Caco-2 (cell line): ENCODE measurements at regions not wholly inside any gene's neighbourhood (a gene's known extent, or its start where the extent isn't known, plus 50 kb on each side); places are given as distances from the start of the nearest gene placed in this dataset.

Source experiments
- BruUV-seq: library from RNA; stranded (reverse); fragments of 400-500 nt; replicated peaks from 2 replicates; lab custom pipeline; 2021; lab: Mats Ljungman, UMichigan
- CTCF ChIA-PET: fragments of 300-600 bp; sonication (Branson Sonifier 250); formaldehyde crosslinking; loops from one replicate; lab custom pipeline; 2022; ENCODE audit warnings: antibody characterized with exemption; lab: Charles Lee
- POLR2A ChIA-PET: fragments of 300-600 bp; sonication (Branson Sonifier 250); formaldehyde crosslinking; loops from one replicate; lab custom pipeline; 2022; ENCODE audit warnings: antibody characterized with exemption; lab: Charles Lee
- DNase-seq, 2 experiments: peaks; one replicate each; pipeline versions ENCODE4 v3.0.0 to v3.0.0-alpha.2; 2020 to 2022
- H3K27me3 ChIP-seq: replicated peaks from 2 replicates; pipeline ENCODE4 v1.6.0; 2011; ENCODE audit warnings: low read length; ENCODE audit not compliant: control insufficient read depth, insufficient read depth
- H3K36me3 ChIP-seq: 2 replicates; pipeline ENCODE4 v1.5.1; 2011; ENCODE audit warnings: low read length; ENCODE audit not compliant: control insufficient read depth, insufficient read depth
- H3K4me1 ChIP-seq: fragments of 250-450 bp; sonication (Bioruptor Pico); 2 replicates; pipeline ENCODE4 v1.5.1; 2020; ENCODE audit warnings: mild to moderate bottlenecking
- H3K4me3 ChIP-seq: 2 replicates; pipeline ENCODE4 v1.5.1; 2011; ENCODE audit warnings: low read depth, mild to moderate bottlenecking, control low read depth, low read length
- H3K9me3 ChIP-seq: fragments of 250-450 bp; sonication (Bioruptor Pico); 2 replicates; pipeline ENCODE4 v1.5.1; 2020; ENCODE audit warnings: mild to moderate bottlenecking, moderate library complexity
- H3K27ac Mint-ChIP-seq: one replicate; pipeline ENCODE4 v1.8.0; 2022; ENCODE audit warnings: mixed read lengths; ENCODE audit not compliant: unreplicated experiment
- H3K27me3 Mint-ChIP-seq: one replicate; pipeline ENCODE4 v1.8.0; 2022; ENCODE audit warnings: mixed read lengths; ENCODE audit not compliant: insufficient read depth, unreplicated experiment
- H3K36me3 Mint-ChIP-seq: one replicate; pipeline ENCODE4 v1.8.0; 2022; ENCODE audit warnings: mild to moderate bottlenecking, mixed read lengths; ENCODE audit not compliant: insufficient read depth, unreplicated experiment
- H3K4me1 Mint-ChIP-seq: one replicate; pipeline ENCODE4 v1.8.0; 2022; ENCODE audit warnings: low read depth, mixed read lengths; ENCODE audit not compliant: unreplicated experiment
- H3K4me3 Mint-ChIP-seq: one replicate; pipeline ENCODE4 v1.8.0; 2022; ENCODE audit warnings: mild to moderate bottlenecking, moderate library complexity, mixed read lengths; ENCODE audit not compliant: unreplicated experiment
- H3K9me3 Mint-ChIP-seq: one replicate; pipeline ENCODE4 v1.8.0; 2022; ENCODE audit warnings: mixed read lengths; ENCODE audit not compliant: unreplicated experiment
- CTCF ChIP-seq, 2 experiments: fragments of 200-600 bp in 1 of 2; IDR thresholded peaks; 1 replicate in 1 of 2; 2 replicates in 1 of 2; pipeline versions ENCODE4 v1.5.1 to v1.8.0; 2011 to 2022; ENCODE audit warnings: antibody characterized with exemption in 1 of 2, control low read depth in 1 of 2, inconsistent platforms in 1 of 2, low read depth in 1 of 2, low read length in 1 of 2, mild to moderate bottlenecking in 1 of 2, moderate library complexity in 1 of 2; ENCODE audit not compliant: insufficient read depth in 1 of 2, severe bottlenecking in 1 of 2, unreplicated experiment in 1 of 2
- intact Hi-C: fragments of 100-400 bp; cut with micrococcal nuclease; formaldehyde crosslinking; loops from one replicate; pipeline ENCODE4 v1.10.0; 2022; ENCODE audit not compliant: unreplicated experiment

- Mint-ChIP-seq H3K27me3 (peaks cover 17% of the 10 kb centered on the region), H3K36me3 (no peaks in the 10 kb centered on the region), H3K9me3 (no peaks in the 10 kb centered on the region), H3K27ac (no peak overlapping the region), H3K4me3 (no peak overlapping the region), H3K4me1 (no peaks in the 10 kb centered on the region)
- TF ChIP-seq CTCF (IDR thresholded peaks at IDR 0.05; ENCODE audit: insufficient read depth in 1 of 2, low read depth in 1 of 2, low read length in 1 of 2, severe bottlenecking in 1 of 2, unreplicated experiment in 1 of 2): no peak
- DNase-seq: peak in 1 of 2 experiments; percentile 29
- POLR2A ChIA-PET: no interaction called here
- Histone ChIP-seq H3K27me3 (no peaks in the 10 kb centered on the region; the same call in 1 of the 2 replicates), H3K36me3 (no peaks in the 10 kb centered on the region), H3K4me3 (no peak overlapping the region), H3K9me3 (no peaks in the 10 kb centered on the region), H3K4me1 (no peaks in the 10 kb centered on the region)
- BruUV-seq: no TSS peak
- CTCF ChIA-PET: interaction anchor here (0.6 kb wide), 1 partner anchor 130 kb away, joined by 6 read pairs; no protein-coding TSS in a partner anchor
- intact Hi-C loops: no loop called here
Measured at GRCh38 chr3:13136426-13136825, 63.2 kb upstream of the IQSEC1 start.

- H3K4me3 Mint-ChIP-seq: no peak overlapping the region
- no peaks in the 10 kb centered on the region for H3K4me1 Mint-ChIP-seq
- Histone ChIP-seq H3K4me1 (no peaks in the 10 kb centered on the region), H3K36me3 (no peaks in the 10 kb centered on the region), H3K9me3 (no peaks in the 10 kb centered on the region), H3K27me3 (no peaks in the 10 kb centered on the region; the same call in 1 of the 2 replicates), H3K4me3 (no peak overlapping the region)
- POLR2A ChIA-PET: no interaction called here
- no peaks in the 10 kb centered on the region for H3K36me3 Mint-ChIP-seq
- peak in 1 of 2 experiments; percentile 17 for DNase-seq
- no peak overlapping the region for H3K27ac Mint-ChIP-seq
- no peak for TF ChIP-seq CTCF (IDR thresholded peaks at IDR 0.05; ENCODE audit: insufficient read depth in 1 of 2, low read depth in 1 of 2, low read length in 1 of 2, severe bottlenecking in 1 of 2, unreplicated experiment in 1 of 2)
- H3K27me3 Mint-ChIP-seq: peaks cover 14% of the 10 kb centered on the region
- no TSS peak for BruUV-seq
- intact Hi-C loops: no loop called here
- CTCF ChIA-PET: interaction anchor here (0.6 kb wide), 1 partner anchor 130 kb away, joined by 6 read pairs; no protein-coding TSS in a partner anchor
- no peaks in the 10 kb centered on the region for H3K9me3 Mint-ChIP-seq
Measured at GRCh38 chr3:13135811-13136321, 62.6 kb upstream of the IQSEC1 start.

- intact Hi-C loops: no loop called here
- no peak for TF ChIP-seq CTCF (IDR thresholded peaks at IDR 0.05; ENCODE audit: insufficient read depth in 1 of 2, low read depth in 1 of 2, low read length in 1 of 2, severe bottlenecking in 1 of 2, unreplicated experiment in 1 of 2)
- CTCF ChIA-PET: no interaction called here
- Mint-ChIP-seq H3K9me3 (no peaks in the 10 kb centered on the region), H3K27me3 (peaks cover 16% of the 10 kb centered on the region), H3K4me1 (no peaks in the 10 kb centered on the region), H3K4me3 (no peak overlapping the region), H3K36me3 (no peaks in the 10 kb centered on the region), H3K27ac (no peak overlapping the region)
- POLR2A ChIA-PET: no interaction called here
- no TSS peak for BruUV-seq
- H3K27me3 ChIP-seq: no peaks in the 10 kb centered on the region; the same call in 1 of the 2 replicates
- H3K36me3 ChIP-seq: no peaks in the 10 kb centered on the region
- no peaks in the 10 kb centered on the region for H3K9me3 ChIP-seq
- no peak overlapping the region for H3K4me3 ChIP-seq
- DNase-seq: peak in 1 of 2 experiments; percentile 24
- H3K4me1 ChIP-seq: no peaks in the 10 kb centered on the region
Measured at GRCh38 chr3:13135251-13135810, 62.1 kb upstream of the IQSEC1 start.
